Neuronal stem cell (in vitro differentiated cells): ENCODE measurements at regions not wholly inside any gene's neighbourhood (a gene's known extent, or its start where the extent isn't known, plus 50 kb on each side); places are given as distances from the start of the nearest gene placed in this dataset.

Experiments used
- DNase-seq: peaks from one replicate; pipeline ENCODE4 v3.0.0-alpha.2; 2013; ENCODE audit warnings: low spot score
- H2AFZ ChIP-seq: one replicate; pipeline ENCODE4 v1.6.1; 2013; ENCODE audit warnings: mild to moderate bottlenecking, low read length, inconsistent platforms
- H2AK5ac ChIP-seq: 2 replicates; pipeline ENCODE4 v1.6.1; 2013; ENCODE audit warnings: low read depth, mild to moderate bottlenecking, inconsistent platforms, low read length, moderate library complexity, mixed read lengths
- H2BK120ac ChIP-seq: 2 replicates; pipeline ENCODE4 v1.6.1; 2013; ENCODE audit warnings: low read depth, mild to moderate bottlenecking, inconsistent platforms, low read length, moderate library complexity, mixed read lengths
- H2BK12ac ChIP-seq: one replicate; pipeline ENCODE4 v1.6.1; 2013; ENCODE audit warnings: low read length, inconsistent platforms
- H2BK15ac ChIP-seq: 2 replicates; pipeline ENCODE4 v1.6.1; 2013; ENCODE audit warnings: mild to moderate bottlenecking, low read length, inconsistent platforms, mixed read lengths
- H2BK5ac ChIP-seq: one replicate; pipeline ENCODE4 v1.6.1; 2013; ENCODE audit warnings: inconsistent platforms, mild to moderate bottlenecking, low read length, moderate library complexity
- H3K14ac ChIP-seq: one replicate; pipeline ENCODE4 v1.6.1; 2013; ENCODE audit warnings: low read length, inconsistent platforms
- H3K18ac ChIP-seq: 2 replicates; pipeline ENCODE4 v1.6.1; 2013; ENCODE audit warnings: low read length, inconsistent platforms
- H3K23ac ChIP-seq: 2 replicates; pipeline ENCODE4 v1.6.1; 2013; ENCODE audit warnings: low read depth, mild to moderate bottlenecking, mixed read lengths, low read length, inconsistent platforms; ENCODE audit not compliant: poor library complexity
- H3K27ac ChIP-seq: replicated peaks from 3 replicates; pipeline ENCODE4 v1.5.1; 2013; ENCODE audit warnings: low read length, inconsistent platforms
- H3K27me3 ChIP-seq, 3 experiments: 2 replicates each; pipeline ENCODE4 v1.6.1; 2013; ENCODE audit warnings: low read length in 3 of 3, mild to moderate bottlenecking in 2 of 3, inconsistent platforms in 1 of 3, low read depth in 1 of 3, mixed read lengths in 1 of 3, moderate library complexity in 1 of 3; ENCODE audit not compliant: control insufficient read depth in 3 of 3, insufficient read depth in 3 of 3
- H3K36me3 ChIP-seq, 2 donors: replicated peaks in 1 of 2; 2 replicates each; pipeline ENCODE4 v1.6.1; 2013; ENCODE audit warnings: low read length in 2 of 2; ENCODE audit not compliant: control insufficient read depth in 2 of 2, insufficient read depth in 2 of 2
- H3K4ac ChIP-seq: 2 replicates; pipeline ENCODE4 v1.6.1; 2013; ENCODE audit warnings: inconsistent platforms, mild to moderate bottlenecking, low read length, moderate library complexity
- H3K4me1 ChIP-seq, 2 donors: 1 replicate in 1 of 2; 2 replicates in 1 of 2; pipeline ENCODE4 v1.6.1; 2013; ENCODE audit warnings: low read length in 2 of 2, low read depth in 1 of 2; ENCODE audit not compliant: control insufficient read depth in 2 of 2, insufficient read depth in 1 of 2
- H3K4me2 ChIP-seq: one replicate; pipeline ENCODE4 v1.6.1; 2013; ENCODE audit warnings: mild to moderate bottlenecking, low read length, inconsistent platforms; ENCODE audit not compliant: insufficient read depth, poor library complexity, severe bottlenecking
- H3K4me3 ChIP-seq, 2 donors: 2 replicates each; pipeline ENCODE4 v1.5.1; 2013; ENCODE audit warnings: low read length in 2 of 2, mild to moderate bottlenecking in 2 of 2, inconsistent platforms in 1 of 2, moderate library complexity in 1 of 2
- H3K79me1 ChIP-seq: one replicate; pipeline ENCODE4 v1.6.1; 2013; ENCODE audit warnings: low read depth, mild to moderate bottlenecking, inconsistent platforms, low read length, moderate library complexity
- H3K9ac ChIP-seq: one replicate; pipeline ENCODE4 v1.6.1; 2013; ENCODE audit warnings: mild to moderate bottlenecking, low read depth, low read length, inconsistent platforms; ENCODE audit not compliant: poor library complexity
- H3K9me3 ChIP-seq, 2 donors: replicated peaks in 1 of 2; 2 replicates each; pipeline versions ENCODE3 to v1.6.1; 2013; ENCODE audit warnings: low read length in 2 of 2, mild to moderate bottlenecking in 2 of 2, inconsistent platforms in 1 of 2, low read depth in 1 of 2, mixed read lengths in 1 of 2, moderate library complexity in 1 of 2; ENCODE audit not compliant: control insufficient read depth in 2 of 2, insufficient read depth in 1 of 2
- H4K8ac ChIP-seq: one replicate; pipeline ENCODE4 v1.6.1; 2013; ENCODE audit warnings: low read depth, mild to moderate bottlenecking, inconsistent platforms, low read length, moderate library complexity
- H4K91ac ChIP-seq: one replicate; pipeline ENCODE4 v1.6.1; 2013; ENCODE audit warnings: low read length, low read depth, mild to moderate bottlenecking, inconsistent platforms; ENCODE audit not compliant: poor library complexity
- WGBS, 2 donors: extraction: QIAGEN DNeasy Blood & Tissue Kit; methylation state at CpG; one replicate each; pipeline ENCODE4 v1.1.7; 2013; ENCODE audit warnings: missing lambda C conversion rate in 2 of 2, mixed read lengths in 1 of 2; ENCODE audit not compliant: insufficient read length in 2 of 2, insufficient replicate concordance in 1 of 2; ENCODE audit errors: extremely low coverage in 2 of 2; 5-methylcytosine and 5-hydroxymethylcytosine counted together

GRCh38 chr1:196128835-196129234 lies 479.4 kb downstream of the KCNT2 start:
- H2AFZ ChIP-seq: peak overlapping the region; percentile 31
- no peak overlapping the region for H2BK5ac ChIP-seq
- no peak overlapping the region for H3K9ac ChIP-seq
- no peak overlapping the region for H2AK5ac ChIP-seq
- H3K14ac ChIP-seq: no peak overlapping the region
- no peaks in the 10 kb centered on the region for H3K36me3 ChIP-seq
- no peak overlapping the region for H4K91ac ChIP-seq
- H2BK12ac ChIP-seq: no peak overlapping the region
- WGBS, 2 donors: no CpG with 5 or more reads among the region's 2 CpGs
- H2BK120ac ChIP-seq: no peak overlapping the region
- H3K18ac ChIP-seq: no peak overlapping the region
- H3K27ac ChIP-seq: no peak overlapping the region
- H3K4me2 ChIP-seq: no peak overlapping the region
- no peak overlapping the region for H3K4ac ChIP-seq
- no peaks in the 10 kb centered on the region for H3K4me1 ChIP-seq
- H3K79me1 ChIP-seq: no peaks in the 10 kb centered on the region
- H3K23ac ChIP-seq: no peak overlapping the region
- H2BK15ac ChIP-seq: no peak overlapping the region
- H3K27me3 ChIP-seq: peaks cover 0 to 12% (median 0%) of the 10 kb centered on the region in 3 experiments
- DNase-seq: no peak
- no peaks in the 10 kb centered on the region for H3K9me3 ChIP-seq
- H3K4me3 ChIP-seq: no peak overlapping the region
- H4K8ac ChIP-seq: no peak overlapping the region

- Histone ChIP-seq H3K23ac (no peak overlapping the region), H2BK5ac (no peak overlapping the region), H3K4ac (no peak overlapping the region), H4K91ac (no peak overlapping the region), H3K36me3 (no peaks in the 10 kb centered on the region), H3K27ac (no peak overlapping the region), H3K4me1 (no peaks in the 10 kb centered on the region), H3K9me3 (no peaks in the 10 kb centered on the region), H3K9ac (no peak overlapping the region), H2AK5ac (no peak overlapping the region), H2BK12ac (no peak overlapping the region), H3K18ac (no peak overlapping the region), H3K27me3 (no peaks in the 10 kb centered on the region), H3K14ac (no peak overlapping the region), H3K79me1 (no peaks in the 10 kb centered on the region), H2BK120ac (no peak overlapping the region), H4K8ac (no peak overlapping the region), H2BK15ac (no peak overlapping the region), H3K4me3 (no peak overlapping the region), H2AFZ (no peak overlapping the region), H3K4me2 (no peak overlapping the region)
- no CpG with 5 or more reads among the region's 2 CpGs for WGBS, 2 donors
- no peak for DNase-seq
Observed at GRCh38 chr1:196121181-196121580, 487.1 kb downstream of the KCNT2 start.

GRCh38 chr1:196115646-196116045 lies 492.6 kb downstream of the KCNT2 start:
- H3K4me3 ChIP-seq: no peak overlapping the region
- no peak overlapping the region for H3K9ac ChIP-seq
- no peak overlapping the region for H3K23ac ChIP-seq
- H4K91ac ChIP-seq: no peak overlapping the region
- H2AK5ac ChIP-seq: no peak overlapping the region
- H2BK15ac ChIP-seq: no peak overlapping the region
- H2BK5ac ChIP-seq: no peak overlapping the region
- H3K4me1 ChIP-seq: no peaks in the 10 kb centered on the region
- no peak overlapping the region for H4K8ac ChIP-seq
- no peak overlapping the region for H2BK12ac ChIP-seq
- H2BK120ac ChIP-seq: no peak overlapping the region
- no peak overlapping the region for H3K18ac ChIP-seq
- WGBS, 2 donors: no CpG with 5 or more reads among the region's 2 CpGs
- no peaks in the 10 kb centered on the region for H3K9me3 ChIP-seq
- H3K14ac ChIP-seq: no peak overlapping the region
- no peak overlapping the region for H3K4me2 ChIP-seq
- H3K27ac ChIP-seq: no peak overlapping the region
- H3K36me3 ChIP-seq: no peaks in the 10 kb centered on the region
- H3K27me3 ChIP-seq: no peaks in the 10 kb centered on the region
- H3K4ac ChIP-seq: no peak overlapping the region
- no peaks in the 10 kb centered on the region for H3K79me1 ChIP-seq
- DNase-seq: no peak
- H2AFZ ChIP-seq: no peak overlapping the region

GRCh38 chr1:196114193-196114592 lies 494.0 kb downstream of the KCNT2 start:
- Histone ChIP-seq H4K8ac (no peak overlapping the region), H3K27me3 (no peaks in the 10 kb centered on the region), H2AK5ac (no peak overlapping the region), H3K79me1 (no peaks in the 10 kb centered on the region), H3K4me1 (no peaks in the 10 kb centered on the region), H3K4ac (no peak overlapping the region), H3K4me3 (no peak overlapping the region), H2BK120ac (no peak overlapping the region), H2BK5ac (no peak overlapping the region), H2BK15ac (no peak overlapping the region), H3K36me3 (no peaks in the 10 kb centered on the region), H2AFZ (no peak overlapping the region), H3K9me3 (no peaks in the 10 kb centered on the region), H4K91ac (no peak overlapping the region), H2BK12ac (no peak overlapping the region), H3K27ac (no peak overlapping the region), H3K9ac (no peak overlapping the region), H3K23ac (no peak overlapping the region), H3K4me2 (no peak overlapping the region), H3K14ac (no peak overlapping the region), H3K18ac (no peak overlapping the region)
- WGBS, 2 donors: no CpG with 5 or more reads among the region's 3 CpGs
- DNase-seq: no peak
